K562 (cell line): ENCODE measurements at regions not wholly inside any gene's neighbourhood (a gene's known extent, or its start where the extent isn't known, plus 50 kb on each side); places are given as distances from the start of the nearest gene placed in this dataset.

Experiments used
- ATF3 ChIP-seq, 2 experiments: fragments of 450-650 bp in 1 of 2; sonication (generic) in 1 of 2; formaldehyde crosslinking in 1 of 2; IDR thresholded peaks in 1 of 2; conservative IDR thresholded peaks in 1 of 2; 2 replicates each; pipeline versions ENCODE4 v1.6.1 to v1.8.1; 2016 to 2023; ENCODE audit warnings: mild to moderate bottlenecking in 2 of 2, moderate library complexity in 2 of 2, inconsistent platforms in 1 of 2, missing genetic modification reagents in 1 of 2
- CEBPG ChIP-seq, 3 experiments: fragments of 200-800 bp in 1 of 3; sonication (Bioruptor generic) in 1 of 3; sonication (generic) in 1 of 3; formaldehyde crosslinking in 1 of 3; IDR thresholded peaks in 2 of 3; conservative IDR thresholded peaks in 1 of 3; 2 replicates each; pipeline versions ENCODE4 v1.6.1 to v1.8.0; 2016 to 2022; ENCODE audit warnings: missing compliant biosample characterization in 2 of 3, missing genetic modification characterization in 2 of 3, mild to moderate bottlenecking in 1 of 3, missing genetic modification reagents in 1 of 3
- DDX20 ChIP-seq: fragments of 450-650 bp; IDR thresholded peaks from 2 replicates; pipeline ENCODE4 v1.6.1; 2016; ENCODE audit warnings: missing genetic modification characterization, low read depth, mild to moderate bottlenecking, missing compliant biosample characterization, moderate library complexity
- DMBX1 ChIP-seq: fragments of 250-450 bp; sonication (Bioruptor Pico); IDR thresholded peaks from 2 replicates; pipeline ENCODE4 v1.8.0; 2022; ENCODE audit warnings: inconsistent platforms, mild to moderate bottlenecking, moderate library complexity, borderline replicate concordance
- FOSL1 ChIP-seq: fragments of 200-800 bp; sonication (Bioruptor generic); conservative IDR thresholded peaks from 2 replicates; pipeline ENCODE4 v1.6.1; 2016; ENCODE audit warnings: missing genetic modification characterization, missing compliant biosample characterization
- HDAC1 ChIP-seq, 2 experiments: fragments of 450-650 bp; IDR thresholded peaks; 2 replicates each; pipeline ENCODE4 v1.6.1; 2016 to 2017; ENCODE audit warnings: inconsistent platforms in 1 of 2, mild to moderate bottlenecking in 1 of 2, moderate library complexity in 1 of 2
- HMBOX1 ChIP-seq: sonication (generic); IDR thresholded peaks from 2 replicates; pipeline ENCODE4 v1.6.1; 2016
- HMGN3 ChIP-seq: IDR thresholded peaks from 2 replicates; pipeline ENCODE4 v1.6.1; 2011; ENCODE audit warnings: borderline replicate concordance, low read depth, mild to moderate bottlenecking, mixed read lengths, low read length; ENCODE audit not compliant: insufficient read length; ENCODE audit errors: extremely low read depth
- KAT7 ChIP-seq: sonication (generic); formaldehyde crosslinking; IDR thresholded peaks from 2 replicates; pipeline ENCODE4 v1.8.0; 2022; ENCODE audit warnings: missing genetic modification reagents, mild to moderate bottlenecking, borderline replicate concordance
- MITF ChIP-seq: IDR thresholded peaks from 2 replicates; pipeline ENCODE4 v1.6.1; 2014; ENCODE audit warnings: antibody characterized with exemption
- MYBL2 ChIP-seq, 2 experiments: fragments of 450-650 bp in 1 of 2; sonication (generic) in 1 of 2; formaldehyde crosslinking in 1 of 2; IDR thresholded peaks; 2 replicates each; pipeline versions ENCODE4 v1.6.1 to v1.8.1; 2017 to 2022; ENCODE audit warnings: borderline replicate concordance in 1 of 2, inconsistent platforms in 1 of 2, low read depth in 1 of 2, mild to moderate bottlenecking in 1 of 2, missing genetic modification reagents in 1 of 2, moderate library complexity in 1 of 2
- NFYB ChIP-seq: IDR thresholded peaks from 2 replicates; pipeline ENCODE4 v1.6.1; 2011; ENCODE audit warnings: mild to moderate bottlenecking, moderate library complexity; ENCODE audit not compliant: insufficient read length; ENCODE audit errors: extremely low read depth
- ZNF12 ChIP-seq: sonication (generic); formaldehyde crosslinking; IDR thresholded peaks from 2 replicates; pipeline ENCODE4 v1.4.0; 2020; ENCODE audit warnings: mild to moderate bottlenecking, missing genetic modification reagents
- ZNF175 ChIP-seq: fragments of 200-800 bp; sonication (Bioruptor generic); IDR thresholded peaks from 2 replicates; pipeline ENCODE4 v1.6.1; 2016; ENCODE audit warnings: low read depth, mild to moderate bottlenecking, missing genetic modification characterization, missing compliant biosample characterization
- ZNF707 ChIP-seq: fragments of 250-450 bp; sonication (Bioruptor Pico); conservative IDR thresholded peaks from 2 replicates; pipeline ENCODE4 v1.8.0; 2022; ENCODE audit warnings: inconsistent platforms, mild to moderate bottlenecking, moderate library complexity

GRCh38 chr10:21095494-21096055 is 198.5 kb upstream of the NEBL start (continued):
- peak; percentile 75; the same call in 1 of the 2 replicates for TF ChIP-seq HMBOX1
- no peak for TF ChIP-seq KAT7 (CRISPR knock-in tag)
- peak; percentile 26; the same call in 1 of the 2 replicates for TF ChIP-seq DDX20 (tag)
- no peak for TF ChIP-seq ZNF12
- no peak for TF ChIP-seq MYBL2 (IDR thresholded peaks at IDR 0.05; ENCODE audit: low read depth)
- TF ChIP-seq MYBL2 (CRISPR knock-in tag; IDR thresholded peaks at IDR 0.05; ENCODE audit: borderline replicate concordance), result no peak
- TF ChIP-seq ZNF175 (CRISPR knock-in tag), result peak; percentile 89; the same call in 1 of the 2 replicates
- TF ChIP-seq DMBX1, result peak; percentile 19; the same call in 1 of the 2 replicates
- TF ChIP-seq MITF, result no peak
- no peak for TF ChIP-seq ZNF707 (CRISPR knock-in tag)
- TF ChIP-seq CEBPG (CRISPR knock-in tag; IDR thresholded peaks at IDR 0.05), result peak; percentile 33; the same call in 1 of the 2 replicates
- TF ChIP-seq CEBPG (tag; conservative IDR thresholded peaks at IDR 0.05 in 1 of 2, IDR thresholded peaks at IDR 0.05 in 1 of 2), result peak in 1 of 2 experiments; percentile 73; a peak in 2 of 4 replicates
- no peak for TF ChIP-seq NFYB
- no peak for TF ChIP-seq HMGN3
- TF ChIP-seq ATF3 (IDR thresholded peaks at IDR 0.05), result peak; percentile 26; the same call in 1 of the 2 replicates
- TF ChIP-seq ATF3 (CRISPR knock-in tag; conservative IDR thresholded peaks at IDR 0.05), result no peak
- TF ChIP-seq HDAC1 (IDR thresholded peaks at IDR 0.05), result no peak
- TF ChIP-seq FOSL1 (tag), result peak; percentile 37; the same call in 1 of the 2 replicates
